ENCODE measurements at regions not wholly inside any gene's neighbourhood (a gene's known extent, or its start where the extent isn't known, plus 50 kb on each side); places are given as distances from the start of the nearest gene placed in this dataset.

DNA sequence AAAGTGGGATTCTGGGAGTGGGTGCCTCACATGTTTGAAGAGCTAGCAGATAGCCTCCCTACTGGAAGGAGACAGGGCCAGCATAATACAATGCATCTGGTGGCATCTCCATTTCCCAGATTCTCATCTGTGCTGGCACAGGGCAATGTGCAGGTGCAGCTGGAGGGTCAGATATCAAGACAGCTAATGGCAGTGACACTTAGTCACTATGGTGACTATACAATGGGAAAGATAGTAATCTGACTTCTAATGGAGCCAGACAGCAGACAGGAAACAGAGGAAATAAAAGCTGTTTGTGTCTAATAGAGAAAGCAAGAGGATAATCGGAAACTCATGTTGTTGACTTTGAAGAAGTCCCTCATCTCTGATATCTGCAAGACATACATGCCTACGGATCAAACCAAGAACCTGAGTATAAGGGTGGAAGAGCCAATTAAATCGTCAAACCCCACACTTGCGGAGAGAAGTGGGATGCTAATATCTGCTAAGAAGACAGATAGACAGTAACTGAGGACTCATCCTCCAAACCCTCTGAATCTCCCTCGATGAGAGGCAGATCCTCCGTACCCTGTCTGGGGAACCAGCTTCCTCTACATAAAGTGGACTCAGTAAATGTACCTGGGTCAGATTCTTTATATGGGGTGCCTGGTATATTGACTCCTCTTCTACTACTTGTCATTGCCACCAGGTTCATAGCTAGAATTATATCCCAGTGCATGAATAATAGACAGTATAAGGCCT is 692.7 kb downstream of the SOCS6 start:
- DNase-seq (ENCODE audit: low read depth), result no peak
- TF ChIP-seq, protein P1, sequence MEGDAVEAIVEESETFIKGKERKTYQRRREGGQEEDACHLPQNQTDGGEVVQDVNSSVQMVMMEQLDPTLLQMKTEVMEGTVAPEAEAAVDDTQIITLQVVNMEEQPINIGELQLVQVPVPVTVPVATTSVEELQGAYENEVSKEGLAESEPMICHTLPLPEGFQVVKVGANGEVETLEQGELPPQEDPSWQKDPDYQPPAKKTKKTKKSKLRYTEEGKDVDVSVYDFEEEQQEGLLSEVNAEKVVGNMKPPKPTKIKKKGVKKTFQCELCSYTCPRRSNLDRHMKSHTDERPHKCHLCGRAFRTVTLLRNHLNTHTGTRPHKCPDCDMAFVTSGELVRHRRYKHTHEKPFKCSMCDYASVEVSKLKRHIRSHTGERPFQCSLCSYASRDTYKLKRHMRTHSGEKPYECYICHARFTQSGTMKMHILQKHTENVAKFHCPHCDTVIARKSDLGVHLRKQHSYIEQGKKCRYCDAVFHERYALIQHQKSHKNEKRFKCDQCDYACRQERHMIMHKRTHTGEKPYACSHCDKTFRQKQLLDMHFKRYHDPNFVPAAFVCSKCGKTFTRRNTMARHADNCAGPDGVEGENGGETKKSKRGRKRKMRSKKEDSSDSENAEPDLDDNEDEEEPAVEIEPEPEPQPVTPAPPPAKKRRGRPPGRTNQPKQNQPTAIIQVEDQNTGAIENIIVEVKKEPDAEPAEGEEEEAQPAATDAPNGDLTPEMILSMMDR (IDR thresholded peaks at IDR 0.05; ENCODE audit: low read length, missing control alignments), result no peak
- H3K4me3 ChIP-seq (replicated peaks; ENCODE audit: low read depth, low read length), result no peak overlapping the region

DNA sequence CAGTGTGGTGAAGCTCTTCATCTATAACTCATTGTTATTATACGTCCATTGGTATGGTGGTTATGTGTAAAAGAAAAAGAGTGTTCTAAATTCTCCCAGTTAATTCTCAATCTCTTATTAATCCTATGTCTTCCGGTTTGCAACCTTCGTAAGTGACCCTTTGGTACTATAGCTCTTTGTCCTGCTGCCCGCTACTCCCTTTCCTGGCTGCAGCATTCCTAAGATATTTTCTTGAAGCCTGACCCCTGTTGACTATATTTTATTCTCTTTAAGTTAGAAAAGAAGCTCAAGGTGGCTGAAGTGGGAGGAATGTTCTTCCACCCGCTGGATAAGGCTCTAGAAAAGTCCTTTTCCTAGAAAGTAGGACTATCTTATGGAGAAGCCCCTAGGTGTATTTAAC is 684.8 kb downstream of the SOCS6 start:
- TF ChIP-seq, protein P1 (IDR thresholded peaks at IDR 0.05; ENCODE audit: low read length, missing control alignments), result no peak
- H3K4me3 ChIP-seq (replicated peaks; ENCODE audit: low read depth, low read length), result no peak overlapping the region
- DNase-seq (ENCODE audit: low read depth), result peak; percentile 52

DNA sequence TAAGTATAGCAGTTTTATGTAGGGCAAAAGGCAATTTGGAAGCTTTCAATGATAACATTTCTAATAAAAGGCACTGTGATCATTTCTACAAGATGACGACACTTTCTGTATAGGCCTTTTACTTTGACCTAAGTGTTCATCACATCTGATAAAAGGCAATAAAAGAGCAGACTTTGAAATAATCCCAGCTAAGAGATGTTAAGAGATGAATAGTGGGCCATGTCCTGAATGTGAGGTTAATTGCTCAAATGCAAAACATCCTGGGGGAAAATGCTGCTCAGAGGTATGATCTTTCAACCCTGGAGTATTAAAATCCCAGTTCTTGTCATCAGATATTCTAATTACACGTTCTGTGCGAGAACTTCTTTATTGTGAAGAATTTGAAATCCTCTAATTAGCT is 677.6 kb downstream of the SOCS6 start:
- DNase-seq (ENCODE audit: low read depth), result no peak
- no peak overlapping the region for H3K4me3 ChIP-seq (replicated peaks; ENCODE audit: low read depth, low read length)
- TF ChIP-seq, protein P1 (IDR thresholded peaks at IDR 0.05; ENCODE audit: low read length, missing control alignments), result no peak

DNA sequence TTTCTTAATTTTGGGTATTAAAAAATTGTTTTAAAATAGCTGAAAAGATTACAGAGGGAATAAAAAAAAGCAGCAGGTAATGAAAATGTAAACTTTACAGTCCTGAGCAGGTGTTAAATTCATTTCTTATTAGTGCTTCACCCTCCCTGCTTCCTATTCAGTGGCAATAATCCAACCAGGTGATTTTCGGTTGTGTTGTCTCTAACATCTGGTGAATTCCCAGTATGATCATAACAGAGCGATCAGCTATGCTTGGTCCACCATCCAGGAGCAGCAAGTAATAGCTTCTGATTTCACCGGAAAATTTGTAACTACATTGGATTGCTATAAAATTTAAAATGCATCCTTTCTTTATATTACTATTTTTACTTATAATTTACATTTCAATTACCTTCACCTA is 673.1 kb downstream of the SOCS6 start:
- TF ChIP-seq, protein P1 (IDR thresholded peaks at IDR 0.05; ENCODE audit: low read length, missing control alignments), result no peak
- no peak overlapping the region for H3K4me3 ChIP-seq (replicated peaks; ENCODE audit: low read depth, low read length)
- no peak for DNase-seq (ENCODE audit: low read depth)

DNA sequence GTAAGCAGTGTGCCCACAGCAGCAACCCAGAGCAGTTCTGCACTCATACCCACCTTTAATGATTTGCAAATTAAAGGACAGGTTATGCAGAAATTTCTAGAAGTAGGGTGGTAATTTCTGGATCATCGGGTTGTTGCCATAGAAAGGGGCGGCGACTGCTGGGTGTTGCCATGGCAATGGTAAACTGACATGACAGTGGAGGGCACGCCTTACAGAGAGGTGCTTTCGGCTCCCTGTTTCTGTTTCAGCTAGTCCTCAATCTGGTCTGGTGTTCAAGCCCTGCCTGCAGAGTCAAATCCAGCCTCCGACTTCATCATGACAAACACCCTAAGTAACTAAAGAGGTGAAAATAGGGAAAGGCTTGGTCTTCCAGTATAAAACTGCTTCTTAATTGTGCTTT is 667.7 kb downstream of the SOCS6 start:
- H3K4me3 ChIP-seq (replicated peaks; ENCODE audit: low read depth, low read length), result no peak overlapping the region
- no peak for DNase-seq (ENCODE audit: low read depth)
- TF ChIP-seq, protein P1 (IDR thresholded peaks at IDR 0.05; ENCODE audit: low read length, missing control alignments), result no peak

DNA sequence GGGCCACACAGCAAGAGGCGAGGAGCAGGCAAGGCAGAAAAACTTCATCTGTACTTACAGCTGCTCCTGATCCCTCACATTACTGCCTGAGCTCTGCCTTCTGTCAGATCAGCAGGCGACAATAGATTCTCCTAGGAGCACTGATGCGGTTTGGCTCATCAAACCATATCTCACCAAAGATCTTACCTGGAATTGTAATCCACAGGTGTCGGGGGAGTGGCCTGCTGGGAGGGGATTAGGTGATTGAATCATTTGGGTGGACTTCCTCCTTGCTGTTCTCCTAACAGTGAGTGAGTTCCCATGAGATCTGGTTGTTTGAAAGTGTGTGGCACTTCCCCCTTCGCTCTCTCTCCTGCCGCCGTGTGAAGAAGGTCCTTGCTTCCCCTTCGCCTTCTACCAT is 647.3 kb downstream of the SOCS6 start:
- no peak overlapping the region for H3K4me3 ChIP-seq (replicated peaks; ENCODE audit: low read depth, low read length)
- DNase-seq (ENCODE audit: low read depth), result no peak
- TF ChIP-seq, protein P1 (IDR thresholded peaks at IDR 0.05; ENCODE audit: low read length, missing control alignments), result no peak
